ENCODE measurements at regions not wholly inside any gene's neighbourhood (a gene's known extent, or its start where the extent isn't known, plus 50 kb on each side); places are given as distances from the start of the nearest gene placed in this dataset.
"Not testable (repeated sequence)": the region's sequence is repeated elsewhere in the genome, so short reads cannot be mapped to it uniquely, and the experiment has no call there.

DNA sequence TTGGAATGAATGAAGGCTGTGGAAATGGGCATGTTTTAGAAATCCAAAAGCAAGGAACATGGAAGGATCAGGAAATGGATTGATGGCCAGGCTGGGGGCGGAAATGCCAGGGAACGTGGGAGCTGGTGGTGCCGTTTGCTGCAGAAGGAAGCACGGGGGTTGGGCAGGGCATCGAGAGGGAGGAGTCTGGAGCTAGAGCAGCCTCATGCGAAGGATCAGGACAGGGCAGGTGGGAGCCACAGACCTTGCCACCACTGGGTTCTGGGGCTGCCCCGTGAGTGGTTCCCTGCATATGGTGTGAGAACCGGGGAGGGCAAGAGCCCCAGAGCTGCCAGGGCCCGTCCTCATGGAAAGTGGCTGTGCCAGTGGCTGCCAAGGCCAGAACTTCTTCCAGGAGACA lies 193.8 kb upstream of the ZNF32 start:
- Mint-ChIP-seq H3K4me1 (ENCODE audit: low read depth) (peaks cover 33% of the 10 kb centered on the region), H3K27ac (no peak overlapping the region), H3K4me3 (no peak overlapping the region), H3K9me3 (no peaks in the 10 kb centered on the region), H3K27me3 (no peaks in the 10 kb centered on the region), H3K36me3 (ENCODE audit: low read depth) (no peaks in the 10 kb centered on the region)
- no peaks in the 10 kb centered on the region for H3K9me3 ChIP-seq (ENCODE audit: control insufficient read depth in 1 of 2, insufficient read depth in 1 of 2, low read length in 2 of 2)
- ChIA-PET POLR2A (no interaction called here), CTCF (no interaction called here)
- H3K4me3 ChIP-seq (ENCODE audit: low read length) = no peak overlapping the region
- no peaks in the 10 kb centered on the region for H3K36me3 ChIP-seq (ENCODE audit: insufficient read depth, low read length)
- ATAC-seq (ENCODE audit: poor library complexity) (no peak), DNase-seq (no peak)
- H3K27me3 ChIP-seq (ENCODE audit: control insufficient read depth in 1 of 2, insufficient read depth in 2 of 2, low read length in 2 of 2) = no peaks in the 10 kb centered on the region
- TF ChIP-seq, protein P1, sequence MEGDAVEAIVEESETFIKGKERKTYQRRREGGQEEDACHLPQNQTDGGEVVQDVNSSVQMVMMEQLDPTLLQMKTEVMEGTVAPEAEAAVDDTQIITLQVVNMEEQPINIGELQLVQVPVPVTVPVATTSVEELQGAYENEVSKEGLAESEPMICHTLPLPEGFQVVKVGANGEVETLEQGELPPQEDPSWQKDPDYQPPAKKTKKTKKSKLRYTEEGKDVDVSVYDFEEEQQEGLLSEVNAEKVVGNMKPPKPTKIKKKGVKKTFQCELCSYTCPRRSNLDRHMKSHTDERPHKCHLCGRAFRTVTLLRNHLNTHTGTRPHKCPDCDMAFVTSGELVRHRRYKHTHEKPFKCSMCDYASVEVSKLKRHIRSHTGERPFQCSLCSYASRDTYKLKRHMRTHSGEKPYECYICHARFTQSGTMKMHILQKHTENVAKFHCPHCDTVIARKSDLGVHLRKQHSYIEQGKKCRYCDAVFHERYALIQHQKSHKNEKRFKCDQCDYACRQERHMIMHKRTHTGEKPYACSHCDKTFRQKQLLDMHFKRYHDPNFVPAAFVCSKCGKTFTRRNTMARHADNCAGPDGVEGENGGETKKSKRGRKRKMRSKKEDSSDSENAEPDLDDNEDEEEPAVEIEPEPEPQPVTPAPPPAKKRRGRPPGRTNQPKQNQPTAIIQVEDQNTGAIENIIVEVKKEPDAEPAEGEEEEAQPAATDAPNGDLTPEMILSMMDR (IDR thresholded peaks at IDR 0.05) = no peak
- peaks cover 12% of the 10 kb centered on the region for H3K4me1 ChIP-seq (ENCODE audit: insufficient read depth, low read length)
- H3K27ac ChIP-seq (ENCODE audit: low read depth in 1 of 2, low read length in 2 of 2) = no peak overlapping the region
- intact Hi-C loops (cut with DNase I, micrococcal nuclease) = no loop called here

DNA sequence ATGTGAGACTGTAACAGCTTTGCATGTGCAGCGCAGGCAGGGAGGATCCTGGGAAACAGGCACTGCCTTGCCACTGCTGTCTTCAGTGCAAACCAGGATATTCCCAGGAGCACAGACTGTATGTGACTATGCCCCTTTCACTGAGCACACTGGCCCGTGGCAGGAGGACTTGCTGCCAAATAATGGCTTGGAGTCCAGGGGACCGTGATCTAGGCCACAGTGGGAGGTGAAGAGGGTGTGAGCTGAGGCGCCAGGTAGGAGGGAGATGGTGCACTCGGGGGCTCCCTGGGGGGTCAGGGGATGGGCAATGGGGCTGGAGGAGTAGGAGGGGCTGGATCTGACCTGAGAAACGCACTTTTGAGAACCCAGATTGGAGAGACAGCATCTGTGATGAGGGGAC lies 193.4 kb upstream of the ZNF32 start:
- Mint-ChIP-seq H3K27me3 (no peaks in the 10 kb centered on the region), H3K36me3 (ENCODE audit: low read depth) (no peaks in the 10 kb centered on the region), H3K4me1 (ENCODE audit: low read depth) (peaks cover 28% of the 10 kb centered on the region), H3K27ac (no peak overlapping the region), H3K4me3 (no peak overlapping the region), H3K9me3 (no peaks in the 10 kb centered on the region)
- Histone ChIP-seq H3K4me3 (ENCODE audit: low read length) (no peak overlapping the region), H3K4me1 (ENCODE audit: insufficient read depth, low read length) (peaks cover 10% of the 10 kb centered on the region), H3K27ac (ENCODE audit: low read depth in 1 of 2, low read length in 2 of 2) (no peak overlapping the region), H3K9me3 (ENCODE audit: control insufficient read depth in 1 of 2, insufficient read depth in 1 of 2, low read length in 2 of 2) (no peaks in the 10 kb centered on the region), H3K27me3 (ENCODE audit: control insufficient read depth in 1 of 2, insufficient read depth in 2 of 2, low read length in 2 of 2) (no peaks in the 10 kb centered on the region), H3K36me3 (ENCODE audit: insufficient read depth, low read length) (no peaks in the 10 kb centered on the region)
- TF ChIP-seq, protein P1 (IDR thresholded peaks at IDR 0.05) = no peak
- intact Hi-C loops (cut with DNase I, micrococcal nuclease) = no loop called here
- CTCF ChIA-PET = no interaction called here
- ATAC-seq (ENCODE audit: poor library complexity) (no peak), DNase-seq (no peak)
- POLR2A ChIA-PET = no interaction called here

DNA sequence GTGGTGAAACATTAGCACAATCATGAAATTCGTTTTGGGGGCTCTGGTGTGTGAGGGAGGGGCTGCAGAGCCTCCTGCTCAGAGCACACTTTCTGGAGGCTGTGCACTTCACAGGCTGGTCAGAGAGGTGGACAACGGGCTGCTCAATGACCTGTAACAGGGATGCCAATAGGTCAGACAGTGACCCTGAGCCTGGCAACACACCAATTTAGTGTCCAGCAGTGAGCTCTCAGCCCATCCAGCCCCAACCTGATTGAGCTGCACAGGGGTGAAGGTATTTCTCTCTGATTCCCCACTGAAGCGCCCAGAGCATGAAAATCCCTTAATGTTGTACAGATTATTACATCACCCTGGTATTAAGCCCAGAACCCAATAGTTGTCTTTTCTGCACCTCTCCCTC lies 191.3 kb upstream of the ZNF32 start:
- intact Hi-C loops (cut with DNase I, micrococcal nuclease) = no loop called here
- H3K4me1 ChIP-seq (ENCODE audit: insufficient read depth, low read length) = no peaks in the 10 kb centered on the region
- Mint-ChIP-seq H3K4me1 (ENCODE audit: low read depth) (peaks cover 8% of the 10 kb centered on the region), H3K27ac (no peak overlapping the region), H3K27me3 (no peaks in the 10 kb centered on the region), H3K36me3 (ENCODE audit: low read depth) (no peaks in the 10 kb centered on the region), H3K9me3 (peaks cover 3% of the 10 kb centered on the region), H3K4me3 (no peak overlapping the region)
- ATAC-seq (ENCODE audit: poor library complexity) = no peak
- H3K36me3 ChIP-seq (ENCODE audit: insufficient read depth, low read length) = no peaks in the 10 kb centered on the region
- no peak overlapping the region for H3K27ac ChIP-seq (ENCODE audit: low read depth in 1 of 2, low read length in 2 of 2)
- H3K9me3 ChIP-seq (ENCODE audit: control insufficient read depth in 1 of 2, insufficient read depth in 1 of 2, low read length in 2 of 2) = peaks cover 0 to 12% of the 10 kb centered on the region in 2 experiments
- DNase-seq = no peak
- no peak overlapping the region for H3K4me3 ChIP-seq (ENCODE audit: low read length)
- TF ChIP-seq, protein P1 (IDR thresholded peaks at IDR 0.05) = no peak
- ChIA-PET CTCF (no interaction called here), POLR2A (no interaction called here)
- no peaks in the 10 kb centered on the region for H3K27me3 ChIP-seq (ENCODE audit: control insufficient read depth in 1 of 2, insufficient read depth in 2 of 2, low read length in 2 of 2)

DNA sequence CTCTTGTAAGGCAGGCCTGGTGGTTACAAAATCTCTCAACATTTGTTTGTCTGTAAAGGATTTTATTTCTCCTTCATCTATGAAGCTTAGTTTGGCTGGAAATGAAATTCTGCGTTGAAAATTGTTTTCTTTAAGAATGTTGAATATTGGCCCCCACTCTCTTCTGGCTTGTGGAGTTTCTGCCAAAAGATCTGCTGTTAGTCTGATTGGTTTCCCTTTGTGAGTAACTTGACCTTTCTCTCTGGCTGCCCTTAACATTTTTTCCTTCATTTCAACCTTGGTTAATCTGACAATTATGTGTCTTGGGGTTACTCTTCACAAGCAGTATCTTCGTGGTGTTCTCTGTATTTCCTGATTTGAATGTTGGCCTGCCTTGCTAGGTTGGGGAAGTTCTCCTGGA lies 186.1 kb upstream of the ZNF32 start:
- H3K27ac ChIP-seq (ENCODE audit: low read depth in 1 of 2, low read length in 2 of 2); DNase-seq; H3K27me3 ChIP-seq (ENCODE audit: control insufficient read depth in 1 of 2, insufficient read depth in 2 of 2, low read length in 2 of 2); H3K36me3 Mint-ChIP-seq (ENCODE audit: low read depth); H3K27ac Mint-ChIP-seq; ATAC-seq (ENCODE audit: poor library complexity); intact Hi-C loops (cut with DNase I, micrococcal nuclease); H3K4me1 ChIP-seq (ENCODE audit: insufficient read depth, low read length); CTCF ChIA-PET; H3K4me3 ChIP-seq (ENCODE audit: low read length); H3K9me3 Mint-ChIP-seq; H3K36me3 ChIP-seq (ENCODE audit: insufficient read depth, low read length); H3K4me3 Mint-ChIP-seq; H3K4me1 Mint-ChIP-seq (ENCODE audit: low read depth); H3K27me3 Mint-ChIP-seq; POLR2A ChIA-PET: not testable (repeated sequence)
- peaks cover 0 to 12% of the 10 kb centered on the region in 2 experiments for H3K9me3 ChIP-seq (ENCODE audit: control insufficient read depth in 1 of 2, insufficient read depth in 1 of 2, low read length in 2 of 2)

Measured in CD4-positive, alpha-beta T cell (primary cell).